Kidney (tissue), 13 donors: ENCODE measurements at regions not wholly inside any gene's neighbourhood (a gene's known extent, or its start where the extent isn't known, plus 50 kb on each side); places are given as distances from the start of the nearest gene placed in this dataset.
A peak's percentile ranks its signal among the peaks of the same experiment; 100 is the strongest.

Source experiments
- DNase-seq, 5 donors: peaks; one replicate each; pipeline ENCODE4 v3.0.0-alpha.2; 2013 to 2020
- FAIRE-seq: peaks from 2 replicates; lab custom pipeline; 2012; peaks lifted over from hg19 to GRCh38; lab: Jason Lieb, UNC
- H3K27ac ChIP-seq, 2 donors: one replicate each; pipeline ENCODE4 v1.7.0; 2013; ENCODE audit warnings: low read depth in 2 of 2, low read length in 2 of 2, inconsistent platforms in 1 of 2
- H3K27me3 ChIP-seq: one replicate; pipeline ENCODE4 v1.7.1; 2013; ENCODE audit warnings: low read length, inconsistent platforms; ENCODE audit not compliant: control insufficient read depth, insufficient read depth
- H3K36me3 ChIP-seq, 3 donors: one replicate each; pipeline versions ENCODE4 v1.7.0 to v1.7.1; 2013; ENCODE audit warnings: low read length in 3 of 3, control low read depth in 1 of 3, inconsistent platforms in 1 of 3; ENCODE audit not compliant: insufficient read depth in 3 of 3, control insufficient read depth in 2 of 3
- H3K4me1 ChIP-seq, 3 donors: one replicate each; pipeline versions ENCODE4 v1.7.0 to v1.7.1; 2013; ENCODE audit warnings: low read length in 3 of 3, inconsistent platforms in 1 of 3, low read depth in 1 of 3; ENCODE audit not compliant: control insufficient read depth in 2 of 3, insufficient read depth in 2 of 3
- H3K4me3 ChIP-seq, 3 donors: one replicate each; pipeline versions ENCODE4 v1.7.0 to v1.8.1; 2013; ENCODE audit warnings: low read length in 3 of 3, control low read depth in 1 of 3, inconsistent platforms in 1 of 3
- H3K9ac ChIP-seq, 3 donors: one replicate each; pipeline versions ENCODE4 v1.7.0 to v1.7.1; 2013; ENCODE audit warnings: low read length in 3 of 3, control low read depth in 1 of 3, inconsistent platforms in 1 of 3
- H3K9me3 ChIP-seq, 3 donors: one replicate each; pipeline versions ENCODE4 v1.7.0 to v1.7.1; 2013; ENCODE audit warnings: low read length in 3 of 3, control low read depth in 1 of 3, inconsistent platforms in 1 of 3; ENCODE audit not compliant: control insufficient read depth in 2 of 3, insufficient read depth in 1 of 3
- CTCF ChIP-seq: IDR thresholded peaks from 3 replicates; pipeline ENCODE4 v1.5.1; 2012; ENCODE audit warnings: mild to moderate bottlenecking, moderate library complexity, borderline replicate concordance; ENCODE audit not compliant: insufficient read depth; ENCODE audit errors: extremely low read depth
- intact Hi-C: fragments of 100-400 bp; cut with DNase I; formaldehyde crosslinking; loops from one replicate; pipeline ENCODE4 v1.11.1; 2022
- donor health status: control.
- donor health status: control.
- donor health status: control.
- donor health status: control.
- donor health status: control.
- donor health status: DM: yes; HTN: yes; CAD: no.
- donor health status: Normal renal cell carcinoma (clear cell type).

- H3K4me1 ChIP-seq: no peaks in the 10 kb centered on the region
- H3K9me3 ChIP-seq: no peaks in the 10 kb centered on the region
- TF ChIP-seq CTCF: no peak
- no peak overlapping the region for H3K27ac ChIP-seq
- FAIRE-seq (no peak), DNase-seq (no peak)
- no peak overlapping the region for H3K4me3 ChIP-seq
- intact Hi-C loops: no loop called here
- no peaks in the 10 kb centered on the region for H3K36me3 ChIP-seq
- H3K27me3 ChIP-seq: no peaks in the 10 kb centered on the region
- no peak overlapping the region for H3K9ac ChIP-seq
Measured at GRCh38 chr13:65915195-65915594, 1314.9 kb downstream of the PCDH9 start.

GRCh38 chr13:65914716-65915115 is 1315.4 kb downstream of the PCDH9 start:
- no peak for DNase-seq

GRCh38 chr13:65913173-65913572 is 1317.0 kb downstream of the PCDH9 start:
- Histone ChIP-seq H3K4me3 (no peak overlapping the region), H3K9ac (no peak overlapping the region), H3K36me3 (no peaks in the 10 kb centered on the region), H3K9me3 (no peaks in the 10 kb centered on the region), H3K4me1 (no peaks in the 10 kb centered on the region), H3K27ac (no peak overlapping the region), H3K27me3 (no peaks in the 10 kb centered on the region)
- no peak for TF ChIP-seq CTCF
- DNase-seq (peak in 1 of 5 donors; percentile 7), FAIRE-seq (no peak)
- intact Hi-C loops: no loop called here

More at GRCh38 chr13:65914716-65915115, 1315.4 kb downstream of the PCDH9 start:
- Histone ChIP-seq H3K9ac (no peak overlapping the region), H3K9me3 (no peaks in the 10 kb centered on the region), H3K27ac (no peak overlapping the region), H3K4me3 (no peak overlapping the region), H3K27me3 (no peaks in the 10 kb centered on the region), H3K4me1 (no peaks in the 10 kb centered on the region), H3K36me3 (no peaks in the 10 kb centered on the region)
- no peak for TF ChIP-seq CTCF
- intact Hi-C loops: no loop called here
- no peak for FAIRE-seq

- Histone ChIP-seq H3K9ac (no peak overlapping the region), H3K27me3 (no peaks in the 10 kb centered on the region), H3K4me3 (no peak overlapping the region), H3K9me3 (no peaks in the 10 kb centered on the region), H3K4me1 (no peaks in the 10 kb centered on the region), H3K27ac (no peak overlapping the region), H3K36me3 (no peaks in the 10 kb centered on the region)
- DNase-seq (no peak), FAIRE-seq (no peak)
- intact Hi-C loops: no loop called here
- no peak for TF ChIP-seq CTCF
Measured at GRCh38 chr13:65912516-65912915, 1317.6 kb downstream of the PCDH9 start.
